GM21619 (cell line): ENCODE measurements at regions not wholly inside any gene's neighbourhood (a gene's known extent, or its start where the extent isn't known, plus 50 kb on each side); places are given as distances from the start of the nearest gene placed in this dataset.

Source experiments
- ATAC-seq: cut with Tn5 transposase; IDR thresholded peaks from one replicate; pipeline ENCODE4 v1.9.1; 2021; ENCODE audit not compliant: unreplicated experiment

DNA sequence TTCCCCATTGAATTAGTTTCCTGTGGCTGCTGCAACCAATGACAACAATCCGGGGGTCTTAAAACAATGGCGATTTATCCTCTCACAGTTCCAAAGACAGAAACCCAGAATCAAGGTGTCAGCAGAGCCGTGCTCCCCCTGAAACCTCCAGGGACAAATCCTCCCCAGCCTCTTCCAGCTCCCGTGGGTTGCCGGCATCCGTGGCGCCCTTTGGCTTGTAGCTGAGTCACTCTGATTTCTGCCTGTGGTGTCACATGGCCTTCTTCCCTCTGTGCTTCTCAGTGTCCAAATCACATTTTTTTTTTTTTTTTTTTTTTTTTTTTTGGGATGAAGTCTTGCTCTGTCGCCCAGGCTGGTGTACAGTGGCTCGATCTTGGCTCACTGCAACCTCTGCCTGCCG is 64.5 kb upstream of the STX18 start:
- no peak for ATAC-seq

- ATAC-seq, result no peak
Observed at GRCh38 chr4:4605849-4606248, 64.0 kb upstream of the STX18 start.

DNA sequence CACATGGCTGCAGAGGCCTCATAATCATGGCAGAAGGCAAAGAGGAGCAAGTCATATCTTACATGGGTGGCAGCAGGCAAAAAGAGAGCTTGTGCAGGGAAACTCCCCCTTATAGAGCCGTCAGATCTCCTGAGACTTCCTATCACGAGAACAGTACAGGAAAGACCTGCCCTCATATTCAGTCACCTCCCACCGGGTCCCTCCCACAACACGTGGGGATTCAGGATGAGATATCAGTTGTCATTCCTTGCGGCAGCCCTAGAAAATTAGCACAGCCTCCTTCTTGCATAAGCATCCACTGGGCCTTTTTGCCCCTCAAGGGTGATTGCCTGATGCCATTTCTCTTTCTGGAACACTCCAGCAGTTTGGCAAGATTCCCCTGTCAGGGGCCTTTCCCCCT is 61.7 kb upstream of the STX18 start:
- ATAC-seq, result no peak

DNA sequence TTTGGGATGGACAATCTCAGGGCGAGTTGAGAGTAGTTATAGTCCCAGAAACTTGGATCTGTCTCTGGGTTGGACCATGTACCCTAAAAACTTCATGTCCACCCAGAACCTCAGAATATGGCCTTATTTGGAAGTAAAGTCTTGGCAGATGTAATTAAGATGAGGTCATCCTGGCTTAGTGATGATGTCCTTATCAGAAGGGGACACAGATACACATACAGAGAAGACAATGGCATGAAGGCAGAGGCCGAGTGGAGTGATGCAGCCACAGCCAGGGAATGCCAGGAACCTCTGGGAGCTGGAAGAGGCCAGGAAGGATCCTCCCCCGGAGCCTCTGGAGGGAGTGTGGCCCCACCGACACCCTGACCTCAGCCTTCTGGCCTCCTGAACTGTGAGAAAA is 61.2 kb upstream of the STX18 start:
- no peak for ATAC-seq

DNA sequence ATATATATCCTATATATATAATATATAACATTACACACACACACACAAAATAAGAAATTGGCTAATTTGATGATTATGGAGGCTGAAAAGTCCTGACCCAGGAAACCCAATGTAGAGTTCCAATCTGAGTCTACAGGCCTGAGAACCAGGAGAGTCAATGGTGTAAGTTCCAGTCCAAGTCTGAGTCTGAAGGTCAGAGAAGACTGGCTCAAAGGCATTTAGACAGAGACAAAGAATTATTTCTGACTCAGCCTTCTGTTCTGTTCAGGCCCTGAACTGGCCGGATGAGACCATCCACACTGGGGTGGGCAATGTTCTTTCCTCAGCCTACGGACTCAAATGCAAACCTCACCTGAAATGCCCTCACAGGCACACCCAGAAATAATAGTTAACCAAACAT is 60.6 kb upstream of the STX18 start:
- ATAC-seq, result no peak

DNA sequence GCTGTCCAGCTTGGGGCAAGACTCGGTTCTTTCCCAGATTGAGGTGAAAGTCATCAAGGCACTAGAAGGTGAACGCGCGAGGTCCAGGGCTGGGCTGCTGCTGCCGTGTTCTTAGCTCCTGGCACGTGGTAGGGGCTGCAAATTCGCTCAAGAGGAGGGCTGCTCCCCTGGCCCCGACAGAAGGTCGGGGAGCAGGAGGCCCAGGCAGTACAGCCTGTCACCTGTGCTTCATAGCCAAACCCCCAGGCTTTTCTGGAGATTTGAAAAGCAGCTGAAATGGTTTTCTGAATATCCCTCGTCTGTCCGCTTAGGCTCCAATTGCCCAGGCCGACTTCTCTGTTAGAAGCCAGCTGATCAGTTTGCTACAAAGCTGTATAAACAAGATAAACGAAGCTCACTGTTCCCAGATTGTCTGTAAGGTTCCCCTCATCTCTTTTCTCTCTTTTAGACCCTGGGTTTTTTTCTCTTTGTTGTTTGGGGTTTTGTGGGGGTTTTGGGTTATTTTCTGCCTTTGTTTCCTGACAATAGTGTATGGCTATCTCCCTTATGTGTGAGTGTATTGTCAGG is 60.0 kb upstream of the STX18 start:
- no peak for ATAC-seq

DNA sequence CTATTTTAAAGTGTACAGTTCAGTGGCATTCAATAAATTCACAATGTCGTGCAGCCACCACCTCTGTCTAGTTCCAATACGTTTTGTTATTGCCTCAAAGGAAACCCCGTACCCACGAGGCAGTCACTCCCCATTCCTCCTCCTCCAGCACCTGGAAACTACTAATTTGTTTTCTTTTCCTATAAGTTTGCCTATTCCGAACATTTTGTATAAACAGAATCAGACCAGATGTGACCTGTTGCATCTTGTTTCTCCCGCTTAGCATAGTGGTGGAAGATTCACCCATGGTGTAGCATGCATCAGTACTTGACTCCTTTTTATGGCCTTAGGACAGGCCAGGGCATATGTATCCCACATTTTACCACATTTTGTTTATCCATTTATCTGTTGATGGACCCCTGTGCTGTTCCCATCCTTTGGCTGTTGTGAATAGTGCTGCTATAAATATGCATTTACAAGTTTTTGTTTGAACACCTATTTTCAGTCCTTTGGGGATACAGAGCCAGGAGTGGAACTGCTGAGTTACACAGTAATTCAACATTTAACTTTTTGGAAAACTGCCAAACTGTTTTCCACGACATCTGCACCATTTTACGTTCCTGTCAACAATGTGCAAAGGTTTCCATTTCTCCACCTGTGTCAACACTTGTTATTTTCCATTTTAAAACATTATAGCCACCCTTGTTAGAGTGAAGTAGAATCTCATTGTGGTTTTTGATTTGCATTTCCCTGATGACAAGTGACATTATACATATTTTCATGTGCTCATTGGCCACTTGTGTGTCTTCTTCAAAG is 57.8 kb upstream of the STX18 start:
- ATAC-seq, result no peak

DNA sequence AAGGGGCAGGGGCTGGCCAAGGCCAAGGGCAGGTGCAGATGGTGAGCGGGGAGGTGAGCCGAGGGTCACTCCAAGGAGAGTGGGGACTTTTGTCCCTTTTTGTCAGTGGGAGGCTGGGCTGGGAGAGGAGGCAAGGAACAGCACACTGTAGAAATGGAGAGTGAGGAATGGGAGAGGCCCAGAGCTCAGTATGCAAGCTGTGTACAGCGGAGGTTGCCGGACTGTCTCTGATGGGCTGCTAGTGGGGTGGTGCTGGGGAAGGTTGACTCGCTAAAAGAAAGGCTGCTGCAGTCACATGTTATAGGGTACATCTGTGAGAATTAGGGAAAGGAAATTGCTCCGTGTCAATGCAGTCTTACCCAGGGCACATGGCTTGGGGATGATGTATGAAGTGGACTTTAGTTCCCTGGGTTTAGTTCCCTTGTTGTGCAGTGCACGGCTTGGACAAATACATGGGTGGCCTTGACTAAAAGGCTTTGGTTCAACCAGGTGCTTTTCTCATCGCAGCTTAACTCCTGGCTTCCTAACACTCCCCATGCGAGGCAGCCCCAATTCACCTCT is 57.1 kb upstream of the STX18 start:
- ATAC-seq, result no peak

DNA sequence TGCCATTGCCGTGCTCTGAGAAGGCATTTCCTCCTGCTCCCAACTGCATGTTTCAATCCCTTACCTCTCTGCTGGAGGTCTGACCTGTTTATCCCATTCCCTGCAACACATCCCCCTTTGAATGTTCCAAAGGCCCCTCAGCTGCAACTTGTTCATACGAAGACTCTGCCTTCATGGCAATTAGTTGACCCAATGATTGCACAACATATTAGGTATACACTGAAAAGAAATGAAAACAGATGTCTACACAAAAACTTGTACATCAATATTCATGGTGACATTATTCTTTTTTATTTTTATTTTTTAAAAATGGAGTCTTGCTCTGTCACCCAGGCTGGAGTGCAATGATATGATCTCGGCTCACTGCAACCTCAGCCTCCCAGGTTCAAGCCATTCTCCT is 54.9 kb upstream of the STX18 start:
- ATAC-seq, result no peak

GRCh38 chr4:4595252-4595651 is 53.4 kb upstream of the STX18 start:
- no peak for ATAC-seq

- ATAC-seq, result no peak
Observed at GRCh38 chr4:4594285-4594920, 52.6 kb upstream of the STX18 start.

GRCh38 chr4:4593596-4594284 is 51.9 kb upstream of the STX18 start:
- ATAC-seq, result no peak

DNA sequence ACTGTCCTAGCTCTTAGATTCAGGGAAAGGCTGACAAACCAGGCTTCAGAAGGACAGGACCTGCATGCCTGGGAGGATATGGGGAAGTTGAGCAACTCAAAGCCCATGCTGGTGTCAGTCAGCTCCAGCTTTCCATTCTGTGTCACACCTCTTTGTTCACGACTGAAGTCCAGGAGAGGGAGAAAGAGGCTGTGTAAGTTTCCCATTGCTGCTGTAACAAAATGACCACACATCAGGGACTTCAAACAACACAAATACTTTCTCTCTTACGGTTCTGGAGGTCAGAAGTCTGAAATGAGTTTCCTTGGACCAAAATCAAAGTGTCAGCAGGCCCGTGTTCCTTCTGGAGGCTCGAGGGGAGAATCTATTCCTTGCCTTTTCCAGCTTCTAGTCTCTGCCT is 50.6 kb upstream of the STX18 start:
- no peak for ATAC-seq
